ENCODE measurements at regions not wholly inside any gene's neighbourhood (a gene's known extent, or its start where the extent isn't known, plus 50 kb on each side); places are given as distances from the start of the nearest gene placed in this dataset.

- TF ChIP-seq CTCF (IDR thresholded peaks at IDR 0.05; ENCODE audit: low read length) (no peak), EZH2 (optimal IDR thresholded peaks at IDR 0.05; ENCODE audit: low read depth, low read length) (no peak)
These were observed 297.6 kb upstream of the C2CD4B start for GRCh38 chr15:62462721-62463120.

Data from MM.1S (cell line).